ENCODE measurements at regions not wholly inside any gene's neighbourhood (a gene's known extent, or its start where the extent isn't known, plus 50 kb on each side); places are given as distances from the start of the nearest gene placed in this dataset.

DNA sequence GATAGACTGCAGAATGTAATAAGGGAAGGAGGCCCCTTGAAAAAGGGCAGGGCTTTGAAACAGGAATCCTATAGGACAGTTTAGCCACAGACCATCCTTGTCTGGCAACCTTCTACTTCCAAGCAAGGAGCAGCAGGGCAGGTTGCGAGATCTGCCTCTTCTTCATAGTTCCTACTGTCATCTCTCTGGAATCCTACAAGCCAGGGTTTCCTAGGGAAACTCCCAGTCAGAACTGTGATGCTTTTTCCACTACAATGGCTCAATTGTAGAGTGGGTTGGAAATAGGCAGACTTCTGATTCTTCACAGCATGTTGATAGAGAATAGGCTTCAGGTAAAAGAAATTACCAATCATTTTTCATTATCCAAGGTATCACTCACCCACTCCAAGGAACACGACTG lies 186.3 kb downstream of the DACT1 start:
- TF ChIP-seq, protein P1, sequence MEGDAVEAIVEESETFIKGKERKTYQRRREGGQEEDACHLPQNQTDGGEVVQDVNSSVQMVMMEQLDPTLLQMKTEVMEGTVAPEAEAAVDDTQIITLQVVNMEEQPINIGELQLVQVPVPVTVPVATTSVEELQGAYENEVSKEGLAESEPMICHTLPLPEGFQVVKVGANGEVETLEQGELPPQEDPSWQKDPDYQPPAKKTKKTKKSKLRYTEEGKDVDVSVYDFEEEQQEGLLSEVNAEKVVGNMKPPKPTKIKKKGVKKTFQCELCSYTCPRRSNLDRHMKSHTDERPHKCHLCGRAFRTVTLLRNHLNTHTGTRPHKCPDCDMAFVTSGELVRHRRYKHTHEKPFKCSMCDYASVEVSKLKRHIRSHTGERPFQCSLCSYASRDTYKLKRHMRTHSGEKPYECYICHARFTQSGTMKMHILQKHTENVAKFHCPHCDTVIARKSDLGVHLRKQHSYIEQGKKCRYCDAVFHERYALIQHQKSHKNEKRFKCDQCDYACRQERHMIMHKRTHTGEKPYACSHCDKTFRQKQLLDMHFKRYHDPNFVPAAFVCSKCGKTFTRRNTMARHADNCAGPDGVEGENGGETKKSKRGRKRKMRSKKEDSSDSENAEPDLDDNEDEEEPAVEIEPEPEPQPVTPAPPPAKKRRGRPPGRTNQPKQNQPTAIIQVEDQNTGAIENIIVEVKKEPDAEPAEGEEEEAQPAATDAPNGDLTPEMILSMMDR (IDR thresholded peaks at IDR 0.05; ENCODE audit: borderline replicate concordance, extremely low read depth, low read length, poor library complexity, severe bottlenecking), result no peak
- no peak for TF ChIP-seq EZH2 (IDR thresholded peaks at IDR 0.05; ENCODE audit: borderline replicate concordance, low read depth, low read length, severe bottlenecking)

Measured in DND-41 (cell line).